ENCODE measurements at regions not wholly inside any gene's neighbourhood (a gene's known extent, or its start where the extent isn't known, plus 50 kb on each side); places are given as distances from the start of the nearest gene placed in this dataset.

DNA sequence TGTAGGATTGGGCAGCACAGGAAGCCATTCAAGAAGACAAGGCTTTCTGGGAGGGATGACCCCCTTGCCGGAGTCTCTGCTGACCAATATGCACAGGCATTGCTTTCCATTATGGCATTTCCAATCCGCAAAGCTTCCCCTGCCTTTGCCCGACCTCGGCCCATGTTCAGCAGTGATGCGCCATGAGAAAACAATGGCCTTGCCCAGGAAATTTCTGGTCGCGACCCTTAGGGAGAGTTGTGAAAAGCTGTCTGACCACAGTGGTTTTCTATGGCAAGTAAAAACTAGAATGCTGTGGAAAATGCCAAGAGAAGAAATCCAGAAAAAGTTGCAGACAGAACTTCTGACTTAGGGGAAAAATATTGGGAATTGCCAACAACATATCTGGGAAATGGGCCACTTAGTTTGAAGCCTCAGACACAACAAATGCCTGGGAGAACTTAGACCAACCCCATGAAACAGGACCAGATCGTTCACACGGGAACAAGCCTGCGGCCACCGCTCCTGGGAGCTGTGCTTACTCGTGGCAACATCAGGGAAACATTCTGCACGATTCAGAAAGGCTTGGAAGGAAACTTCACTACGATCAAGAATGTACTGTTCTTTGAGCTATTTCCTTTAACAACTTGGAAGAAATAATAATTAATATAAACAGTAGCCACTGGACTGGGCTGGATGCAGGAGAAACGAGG is 512.4 kb downstream of the TNS3 start:
- no peak for TF ChIP-seq CTCF (IDR thresholded peaks at IDR 0.05)
- no peak for TF ChIP-seq EZH2 (IDR thresholded peaks at IDR 0.05)
